Sigmoid colon (tissue), 4 donors: ENCODE measurements at regions not wholly inside any gene's neighbourhood (a gene's known extent, or its start where the extent isn't known, plus 50 kb on each side); places are given as distances from the start of the nearest gene placed in this dataset.

Experiments
- CTCF ChIP-seq, 4 experiments: fragments of 450-650 bp in 3 of 4; fragments of 200-600 bp in 1 of 4; IDR thresholded peaks; one replicate each; pipeline ENCODE4 v1.5.1; 2016 to 2019; ENCODE audit warnings: antibody characterized with exemption in 4 of 4, mild to moderate bottlenecking in 3 of 4, moderate library complexity in 2 of 4
- EP300 ChIP-seq, 4 donors: sonication (generic); formaldehyde crosslinking; IDR thresholded peaks; one replicate each; pipeline ENCODE4 v1.6.1; 2017; ENCODE audit warnings: antibody characterized with exemption in 4 of 4
- POLR2A ChIP-seq, 2 donors: fragments of 450-650 bp; IDR thresholded peaks; one replicate each; pipeline ENCODE4 v1.6.1; 2016; ENCODE audit warnings: antibody characterized with exemption in 2 of 2, mild to moderate bottlenecking in 2 of 2, moderate library complexity in 2 of 2
- POLR2AphosphoS5 ChIP-seq, 4 donors: sonication (generic); formaldehyde crosslinking; IDR thresholded peaks; one replicate each; pipeline ENCODE4 v1.6.1; 2017; ENCODE audit warnings: antibody characterized with exemption in 4 of 4

- TF ChIP-seq CTCF (IDR thresholded peaks at IDR 0.05) = no peak
- no peak for TF ChIP-seq POLR2A (IDR thresholded peaks at IDR 0.05)
- no peak for TF ChIP-seq EP300 (IDR thresholded peaks at IDR 0.05)
- no peak for TF ChIP-seq POLR2AphosphoS5 (IDR thresholded peaks at IDR 0.05)
Measured at GRCh38 chr1:240683576-240683975, 71.6 kb upstream of the GREM2 start.
